CD4-positive, alpha-beta T cell treated with Interleukin-12 subunit alpha and Interleukin-12 subunit beta, for 1 hour (primary cell): ENCODE measurements at regions not wholly inside any gene's neighbourhood (a gene's known extent, or its start where the extent isn't known, plus 50 kb on each side); places are given as distances from the start of the nearest gene placed in this dataset.
"Not testable (repeated sequence)": the region's sequence is repeated elsewhere in the genome, so short reads cannot be mapped to it uniquely, and the experiment has no call there.

Experiments
- DNase-seq: peaks from one replicate; pipeline ENCODE4 v3.0.0-alpha.2; 2020

DNA sequence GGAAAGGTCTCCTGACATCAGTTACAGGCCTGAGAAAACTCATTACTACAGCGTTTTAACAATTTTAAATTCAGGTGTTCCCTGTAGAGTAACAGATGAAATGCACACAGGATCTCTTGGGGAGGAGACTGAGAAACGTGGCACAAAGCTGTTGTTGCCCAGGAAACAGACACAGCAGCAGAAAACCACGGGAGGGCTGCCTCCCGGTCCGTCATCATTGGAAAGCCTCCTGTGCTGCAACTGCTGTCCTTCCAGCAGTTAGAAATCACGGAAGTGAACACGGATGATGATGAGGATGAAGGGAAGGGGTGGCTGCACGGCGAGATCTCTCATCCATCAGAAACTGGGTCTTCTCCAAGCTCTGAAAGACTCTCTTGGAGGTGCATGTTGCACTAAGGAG, 94.6 kb upstream of the RNF32 start:
- no peak for DNase-seq

DNA sequence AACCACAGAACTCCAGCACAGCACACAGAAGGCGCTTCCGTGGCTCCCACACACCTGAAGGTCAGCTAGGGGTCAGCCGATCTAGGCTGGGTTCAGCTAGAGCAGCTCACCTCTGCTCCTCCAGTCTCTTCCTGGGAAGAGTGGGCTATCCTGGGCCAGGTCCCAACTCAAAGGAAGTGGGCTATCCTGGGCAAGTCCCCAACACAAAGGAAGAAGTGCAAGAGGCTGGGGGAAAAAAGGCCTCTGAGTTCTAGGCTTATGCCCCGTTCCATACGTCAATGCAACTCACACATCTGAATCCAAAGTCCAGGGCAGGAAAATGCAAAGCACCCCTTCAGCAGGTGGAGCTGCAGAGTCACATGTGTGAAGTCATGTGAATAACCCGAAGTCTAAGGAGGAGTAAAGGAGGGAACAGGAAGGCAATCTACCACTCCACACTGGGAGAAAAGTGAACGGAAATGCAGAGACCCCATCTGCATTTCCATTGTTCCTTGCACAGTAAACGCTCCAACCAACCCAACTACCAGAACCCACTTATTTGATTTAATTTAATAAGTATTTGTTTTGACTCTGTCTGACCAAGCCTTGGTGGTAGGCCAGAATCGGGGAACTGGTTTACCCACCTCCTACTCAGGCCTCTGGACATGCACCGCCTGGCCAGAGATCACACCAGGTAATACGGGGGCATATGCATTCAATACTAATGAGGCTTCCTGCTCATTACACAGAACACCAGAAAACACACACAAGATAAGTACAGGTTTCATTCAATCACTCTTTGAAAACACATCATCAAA, 95.5 kb upstream of the RNF32 start:
- no peak for DNase-seq

DNA sequence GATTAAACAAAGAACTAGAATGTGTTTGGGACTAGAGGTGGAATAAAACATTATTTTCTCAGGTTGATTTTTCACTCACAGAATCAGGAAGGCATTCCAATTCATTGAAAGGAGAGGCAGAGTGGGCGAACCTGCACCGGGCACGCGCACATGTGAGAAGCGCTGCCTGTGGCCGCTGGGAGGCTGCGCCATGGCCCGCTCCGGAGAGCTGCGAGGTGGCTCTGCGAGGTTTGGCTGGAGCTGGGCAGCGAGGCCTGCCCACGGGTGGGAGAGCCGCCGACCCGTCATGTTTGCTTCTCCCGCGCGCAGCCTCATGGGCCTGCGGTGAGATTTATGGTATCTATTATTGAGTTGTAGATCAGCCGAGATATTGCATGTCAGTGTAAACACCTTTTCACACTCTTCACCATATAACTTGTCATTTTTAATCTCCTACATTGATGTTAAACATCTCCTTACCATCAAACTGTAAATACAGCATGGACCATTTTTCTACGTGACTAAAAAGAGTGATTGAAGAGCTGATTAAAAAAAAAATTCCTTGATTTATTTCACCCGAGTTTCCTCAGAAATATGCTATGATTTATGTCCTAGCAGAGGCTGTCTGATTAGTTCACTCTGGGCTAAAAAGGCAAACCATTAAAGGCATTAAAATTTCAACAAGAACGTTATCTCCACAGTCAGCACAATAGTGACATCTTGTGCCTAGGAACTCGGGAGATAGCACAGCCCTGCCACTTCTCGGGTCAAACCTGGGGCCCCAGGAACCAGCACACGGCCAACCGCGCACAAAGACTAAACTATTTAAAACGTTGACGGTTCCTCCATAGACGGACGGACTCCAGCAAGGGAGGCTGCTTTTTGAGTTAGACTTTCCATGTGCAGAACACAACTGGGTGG, 96.6 kb upstream of the RNF32 start:
- no peak for DNase-seq

DNA sequence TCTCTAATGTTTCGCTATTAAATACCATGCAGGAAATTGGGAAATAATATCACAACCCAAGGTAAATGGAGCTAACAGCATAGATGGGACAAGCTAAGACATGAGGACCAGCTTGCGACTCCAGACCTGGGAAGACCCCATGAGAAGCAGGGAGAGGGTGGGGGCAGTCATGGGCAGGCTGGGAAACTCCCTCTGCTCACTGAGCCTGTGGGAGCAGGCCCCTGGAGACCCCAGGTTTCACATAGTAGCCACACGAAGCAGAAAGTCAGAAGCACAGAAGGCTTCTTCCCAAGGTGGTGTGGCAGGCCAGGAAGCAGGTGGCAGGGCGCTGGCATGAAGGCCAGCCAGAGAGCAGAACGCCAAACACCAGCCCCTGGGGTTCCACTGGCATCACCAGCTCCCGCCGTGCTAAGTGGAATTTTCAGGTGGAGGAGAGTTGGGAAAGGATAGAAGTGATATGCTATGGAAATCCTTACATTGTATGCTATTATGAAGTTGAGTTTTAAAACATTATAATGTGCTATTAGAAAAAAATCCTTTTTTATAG, 99.9 kb upstream of the RNF32 start:
- no peak for DNase-seq

DNA sequence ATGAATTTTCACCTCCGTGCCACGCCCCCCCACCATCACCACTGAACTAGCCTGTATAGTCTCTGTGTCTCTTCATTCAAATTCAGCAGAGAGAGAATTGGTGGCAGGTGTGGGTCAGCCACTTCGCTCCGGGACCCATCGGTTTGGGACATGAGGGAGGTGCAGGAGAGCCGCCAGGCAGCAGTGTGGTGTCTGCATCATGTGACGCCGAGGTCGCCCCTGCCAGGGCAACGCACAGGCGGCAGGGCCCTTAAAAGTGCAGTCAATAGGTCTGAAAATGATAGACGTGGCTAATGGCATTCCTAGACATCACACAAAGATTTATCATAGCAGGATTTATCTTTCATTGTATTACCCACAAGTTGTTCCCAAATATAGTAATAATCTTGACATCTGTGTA, 100.6 kb upstream of the RNF32 start:
- no peak for DNase-seq

DNA sequence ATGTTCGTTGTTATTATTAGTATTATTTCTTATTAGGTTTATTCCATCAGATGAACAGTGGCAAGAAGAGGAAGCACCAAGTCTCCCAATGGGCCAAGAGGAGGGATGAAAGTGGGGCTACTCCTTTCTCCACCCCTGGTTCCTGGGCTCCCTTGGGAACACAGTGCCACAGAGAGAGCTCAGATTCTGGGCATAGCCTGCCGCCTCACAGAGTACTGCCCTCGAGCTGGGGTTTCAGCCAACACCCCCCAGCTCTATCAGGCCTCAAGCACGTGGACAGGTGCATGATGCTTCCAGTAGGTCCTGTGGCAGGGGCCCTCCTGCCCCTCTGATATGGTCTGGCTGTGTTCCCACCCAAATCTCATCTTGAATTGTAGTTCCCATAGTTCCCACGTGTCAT, 103.6 kb upstream of the RNF32 start:
- no peak for DNase-seq

DNA sequence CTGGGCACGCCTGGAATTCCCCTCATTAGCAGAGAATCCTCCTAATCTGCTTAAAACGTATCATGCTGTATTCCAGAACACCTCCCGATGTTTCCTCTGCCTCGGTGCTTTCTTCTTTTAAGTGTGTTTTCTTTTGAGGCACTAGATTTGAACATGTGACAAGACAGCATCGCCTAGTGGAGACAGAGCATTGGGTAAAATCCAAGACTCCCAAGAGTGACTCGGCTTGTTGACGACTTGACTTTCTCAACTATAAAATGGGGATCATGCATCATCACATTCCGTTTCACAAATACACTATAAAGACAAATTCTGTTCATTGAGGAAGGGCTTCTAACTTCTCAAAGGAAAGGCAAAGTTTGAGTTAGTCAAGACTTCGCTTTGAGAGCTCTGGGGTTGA, 105.6 kb upstream of the RNF32 start:
- DNase-seq = no peak

DNA sequence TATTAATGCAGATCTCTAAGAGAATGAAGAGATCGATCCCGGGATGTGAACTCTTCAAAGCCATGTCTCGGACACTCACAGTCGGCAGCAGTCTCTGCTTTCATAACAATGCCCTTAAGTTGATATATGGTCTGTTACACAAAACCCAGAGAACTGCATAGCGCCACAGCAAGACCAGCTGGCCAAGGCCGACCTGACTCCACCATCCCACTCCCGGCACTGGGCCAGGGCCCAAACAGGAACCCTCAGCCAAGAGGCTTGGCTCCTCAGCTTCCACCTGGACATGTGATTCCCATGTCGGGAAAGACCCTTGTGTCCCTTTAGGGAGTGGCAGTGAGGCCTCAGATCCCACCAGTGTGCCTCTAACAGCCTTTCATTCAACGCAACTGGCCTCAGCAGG, 106.6 kb upstream of the RNF32 start:
- DNase-seq = no peak

DNA sequence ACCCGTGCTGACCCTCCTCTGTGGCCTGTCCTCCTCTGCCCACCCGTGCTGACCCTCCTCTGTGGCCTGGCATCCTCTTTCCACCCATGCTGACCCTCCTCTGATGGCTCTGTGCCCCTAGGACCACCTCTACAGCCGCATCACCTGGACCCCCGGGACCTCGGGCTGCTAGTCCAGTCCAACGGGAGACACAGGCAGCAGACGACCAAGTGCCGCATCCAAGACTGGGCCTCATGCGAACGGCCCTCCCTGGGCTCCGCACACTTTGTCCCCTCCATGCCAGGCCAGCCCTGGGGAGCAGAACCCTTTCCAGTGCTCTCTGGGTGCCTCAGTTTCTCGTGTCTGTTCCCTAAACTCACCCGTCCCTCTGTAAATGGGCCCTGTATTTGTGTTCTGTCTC, 107.2 kb upstream of the RNF32 start:
- no peak for DNase-seq

DNA sequence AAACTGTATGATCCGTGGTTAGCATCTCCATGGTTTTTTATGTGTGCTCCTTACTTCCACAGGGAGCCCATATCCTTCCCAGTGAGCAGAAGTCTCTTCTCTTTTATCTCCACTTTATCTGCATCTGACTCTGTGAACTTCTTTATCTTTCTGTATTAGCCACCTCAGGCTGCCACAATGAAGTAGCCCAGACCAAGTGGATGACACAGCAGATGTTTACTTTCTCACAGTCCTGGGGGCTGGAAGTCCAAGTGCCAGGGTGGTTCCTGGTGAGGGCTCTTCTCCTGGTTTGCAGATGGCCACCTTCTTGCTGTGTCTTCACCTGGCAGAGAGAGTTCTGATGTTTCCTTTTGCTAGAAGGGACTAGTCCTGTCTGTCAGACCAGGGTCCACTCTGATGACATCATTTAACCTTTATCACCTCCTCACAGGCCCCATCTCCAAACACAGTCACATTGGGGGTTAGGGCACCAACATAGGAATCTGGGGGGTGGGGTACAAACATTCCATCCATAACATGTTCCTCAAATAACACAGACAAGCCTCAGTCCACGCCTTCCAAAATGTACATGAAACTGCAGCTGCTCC, 108.5 kb upstream of the RNF32 start:
- no peak for DNase-seq

DNA sequence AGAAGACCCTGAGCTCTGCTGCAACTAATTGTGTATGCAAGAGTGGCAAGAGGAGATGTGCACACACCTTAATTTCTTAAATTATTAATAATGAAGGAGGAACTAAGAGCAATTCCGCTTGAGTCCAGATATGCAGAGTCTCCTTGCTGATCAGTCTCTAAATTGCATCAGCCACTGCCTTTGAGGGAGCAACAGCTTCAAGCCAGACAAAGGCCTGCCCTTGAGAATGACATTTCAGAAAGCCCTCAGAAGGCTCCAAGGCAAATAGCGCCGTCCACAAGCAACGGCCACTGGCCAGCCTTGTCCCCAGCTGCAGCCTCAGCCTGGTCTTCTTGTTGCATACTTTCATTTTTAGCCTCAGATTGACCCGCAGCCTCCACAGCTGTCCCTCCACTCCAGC, 110.6 kb upstream of the RNF32 start:
- no peak for DNase-seq

DNA sequence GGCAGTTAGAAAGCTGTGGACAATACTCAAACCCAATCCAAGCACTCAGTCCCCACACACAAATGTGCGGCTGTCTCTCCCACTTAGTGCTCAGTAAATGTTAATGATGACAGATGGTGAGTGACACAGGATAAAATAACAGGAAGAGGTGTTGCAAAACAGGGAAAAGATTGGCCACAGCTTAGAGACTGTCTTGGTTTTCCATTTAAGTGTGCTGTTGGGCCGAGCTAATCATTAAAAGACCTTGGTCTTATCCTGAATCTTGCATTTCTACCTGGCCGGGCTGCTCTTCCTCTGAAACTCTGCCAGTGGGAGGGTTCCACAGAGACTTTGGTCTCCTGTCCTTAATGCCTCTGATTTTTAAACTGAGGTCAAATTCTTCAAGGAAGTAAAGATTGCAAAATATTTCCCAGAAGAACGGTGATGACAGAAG, 113.1 kb upstream of the RNF32 start:
- DNase-seq = no peak

DNA sequence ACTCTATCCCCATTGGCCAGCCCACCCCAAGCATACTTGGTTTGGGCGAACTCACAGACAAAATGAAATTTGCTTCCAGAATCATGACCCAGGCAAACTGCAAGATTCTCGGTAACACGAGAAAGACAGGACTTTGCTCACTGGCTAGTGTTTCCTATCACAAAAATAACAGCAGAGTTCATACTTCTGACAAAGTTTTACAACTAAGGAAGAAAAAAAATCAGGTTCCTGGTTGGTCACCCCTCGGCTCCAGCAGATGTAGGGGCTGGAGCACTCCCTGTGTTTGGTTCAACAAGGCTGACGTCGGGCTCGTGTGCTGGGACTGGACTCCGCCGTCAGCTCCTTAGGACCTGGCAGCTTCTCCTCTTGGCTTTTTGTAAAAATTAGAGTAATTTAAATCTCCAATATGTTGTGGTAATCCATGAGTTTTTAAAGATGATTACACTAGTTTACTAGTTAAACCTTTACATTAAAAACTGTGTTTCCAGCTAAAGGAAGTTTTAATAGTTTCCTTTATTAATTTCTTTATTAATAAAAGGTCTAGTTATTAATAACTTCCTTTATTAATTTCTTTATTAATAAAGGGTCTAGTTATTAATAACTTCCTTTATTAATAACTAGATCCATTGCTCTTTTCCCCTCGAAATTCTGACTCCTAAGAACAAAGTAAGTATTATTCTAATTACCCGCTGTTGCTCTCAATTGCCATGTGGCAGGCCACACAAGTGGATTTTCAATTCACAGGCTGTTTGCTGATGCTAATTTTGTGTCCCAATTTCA, 115.6 kb upstream of the RNF32 start:
- no peak for DNase-seq

DNA sequence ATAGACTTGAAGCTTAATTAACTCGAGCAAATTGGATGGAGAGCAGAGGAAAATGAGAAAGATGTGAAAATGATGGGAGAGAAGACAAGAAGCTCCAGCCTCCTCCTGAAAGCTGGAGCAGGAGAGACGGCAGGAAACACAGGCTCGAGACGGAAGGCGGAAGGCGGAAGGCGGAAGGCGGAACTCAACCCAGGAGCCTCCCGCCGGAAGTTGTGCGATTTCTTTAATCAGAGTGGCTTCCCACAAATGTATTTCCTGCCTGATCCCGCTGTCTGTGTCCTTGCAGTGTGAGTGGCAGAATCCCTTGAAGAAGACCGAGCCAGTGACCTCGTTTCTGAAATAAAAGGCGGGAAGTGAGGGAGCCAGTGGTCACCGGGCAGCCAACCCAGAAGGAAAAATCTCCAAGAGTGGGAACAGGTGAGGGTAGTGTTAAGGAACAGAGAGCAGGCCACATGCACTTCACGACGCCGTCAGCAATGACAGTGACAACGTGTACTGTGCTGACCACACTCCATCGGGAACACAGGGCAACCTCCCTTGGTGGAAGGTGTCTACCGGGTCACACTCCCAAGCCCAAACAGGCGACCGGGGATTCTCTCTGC, 117.0 kb upstream of the RNF32 start:
- DNase-seq = no peak

DNA sequence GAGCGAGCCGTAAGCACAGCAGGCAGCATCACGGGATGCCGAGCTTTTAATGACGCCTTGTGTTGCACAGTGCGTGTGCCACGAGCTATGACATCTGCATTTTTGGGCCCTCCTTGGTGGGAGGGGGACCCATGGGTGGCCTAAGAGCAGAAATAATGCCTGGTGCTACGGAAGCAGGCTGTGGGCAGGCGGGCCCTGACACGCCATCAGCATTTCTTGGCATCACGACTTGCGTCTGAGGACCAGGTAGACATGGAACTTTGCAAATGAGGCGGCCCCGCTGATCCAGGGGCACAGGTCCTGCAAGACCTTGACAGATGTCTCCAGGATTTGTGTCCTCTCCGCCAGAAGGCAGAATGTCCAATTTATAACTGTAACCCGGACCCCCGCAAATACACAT, 117.8 kb upstream of the RNF32 start:
- DNase-seq = no peak

DNA sequence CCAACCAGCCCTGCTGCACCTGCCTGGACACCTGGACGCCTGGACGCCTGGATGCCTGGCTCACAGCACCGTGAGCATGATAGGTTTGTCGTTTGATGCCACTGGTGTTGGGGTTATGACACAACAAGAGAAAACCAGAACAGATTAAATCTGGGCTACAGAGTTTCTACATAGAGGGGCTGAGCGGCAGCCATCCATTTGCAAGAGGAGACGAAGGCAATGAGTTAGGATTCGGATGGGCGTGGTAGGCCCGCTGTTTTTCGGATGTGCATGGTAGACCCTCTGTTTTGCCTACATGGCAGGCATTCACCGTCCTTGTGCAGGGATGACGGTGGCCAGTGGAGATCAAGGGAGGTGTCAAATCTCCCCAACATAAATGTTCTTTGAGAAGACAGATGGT, 121.5 kb upstream of the RNF32 start:
- no peak for DNase-seq

DNA sequence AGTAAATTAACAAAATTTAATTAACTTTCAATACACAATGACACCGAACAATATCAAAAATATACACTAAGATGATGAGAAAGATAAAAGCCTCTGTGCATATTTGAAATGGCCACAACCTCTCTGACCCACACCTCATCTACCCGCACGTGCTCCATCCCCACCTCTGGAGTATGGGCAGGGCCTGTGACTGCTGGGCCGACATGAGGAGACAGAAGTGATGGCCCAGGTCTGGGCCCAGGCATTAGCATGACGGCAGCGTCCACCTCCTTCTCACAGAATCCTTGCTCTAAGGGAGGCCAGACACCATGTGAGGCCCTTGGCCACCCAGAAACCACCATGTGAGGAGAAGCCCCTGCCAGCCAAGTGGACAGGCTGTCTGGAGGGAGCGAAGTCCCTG, 122.1 kb upstream of the RNF32 start:
- no peak for DNase-seq

DNA sequence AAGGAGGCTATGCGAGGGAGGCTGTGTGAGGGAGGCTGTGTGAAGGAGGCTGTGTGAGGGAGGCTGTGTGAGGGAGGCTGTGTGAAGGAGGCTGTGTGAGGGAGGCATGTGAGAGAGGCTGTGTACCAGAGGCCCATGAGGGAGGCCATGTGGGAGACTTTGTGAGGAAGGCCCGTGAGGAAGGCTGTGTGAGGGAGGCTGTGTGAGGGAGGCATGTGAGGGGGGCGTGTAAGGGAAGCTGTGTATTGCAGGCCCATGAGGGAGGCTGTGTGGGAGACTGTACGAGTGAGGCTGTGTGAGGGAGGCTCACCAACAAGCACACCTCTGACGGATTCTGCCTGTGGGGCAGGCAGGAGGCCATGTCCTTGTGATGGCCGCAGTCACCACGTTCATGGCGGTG, 122.7 kb upstream of the RNF32 start:
- DNase-seq = not testable (repeated sequence)

DNA sequence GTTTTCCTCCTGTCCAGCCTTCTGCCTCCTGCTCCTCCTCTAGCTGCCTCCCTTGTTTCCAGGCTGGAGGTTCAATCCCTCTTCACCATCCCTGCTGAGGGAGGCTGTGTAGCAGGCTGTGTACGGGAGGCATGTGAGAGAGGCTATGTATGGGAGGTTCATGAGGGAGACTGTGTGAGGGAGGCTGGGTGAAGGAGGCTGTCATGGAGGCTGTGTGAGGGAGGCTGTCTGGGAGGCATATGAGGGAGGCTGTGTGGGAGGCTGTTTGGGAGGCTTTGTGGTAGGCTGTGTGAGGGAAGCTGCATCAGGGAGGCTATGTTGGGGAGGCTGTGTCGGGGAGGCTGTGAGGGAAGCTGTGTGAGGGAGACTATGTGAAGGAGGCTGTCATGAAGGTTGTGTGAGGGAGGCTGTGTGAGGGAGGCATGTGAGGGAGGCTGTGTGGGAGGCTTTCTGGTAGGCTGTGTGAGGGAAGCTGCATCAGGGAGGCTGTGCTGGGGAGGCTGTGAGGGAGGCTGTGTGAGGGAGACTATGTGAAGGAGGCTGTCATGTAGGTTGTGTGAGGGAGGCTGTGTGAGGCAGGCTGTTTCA, 123.7 kb upstream of the RNF32 start:
- DNase-seq = no peak

DNA sequence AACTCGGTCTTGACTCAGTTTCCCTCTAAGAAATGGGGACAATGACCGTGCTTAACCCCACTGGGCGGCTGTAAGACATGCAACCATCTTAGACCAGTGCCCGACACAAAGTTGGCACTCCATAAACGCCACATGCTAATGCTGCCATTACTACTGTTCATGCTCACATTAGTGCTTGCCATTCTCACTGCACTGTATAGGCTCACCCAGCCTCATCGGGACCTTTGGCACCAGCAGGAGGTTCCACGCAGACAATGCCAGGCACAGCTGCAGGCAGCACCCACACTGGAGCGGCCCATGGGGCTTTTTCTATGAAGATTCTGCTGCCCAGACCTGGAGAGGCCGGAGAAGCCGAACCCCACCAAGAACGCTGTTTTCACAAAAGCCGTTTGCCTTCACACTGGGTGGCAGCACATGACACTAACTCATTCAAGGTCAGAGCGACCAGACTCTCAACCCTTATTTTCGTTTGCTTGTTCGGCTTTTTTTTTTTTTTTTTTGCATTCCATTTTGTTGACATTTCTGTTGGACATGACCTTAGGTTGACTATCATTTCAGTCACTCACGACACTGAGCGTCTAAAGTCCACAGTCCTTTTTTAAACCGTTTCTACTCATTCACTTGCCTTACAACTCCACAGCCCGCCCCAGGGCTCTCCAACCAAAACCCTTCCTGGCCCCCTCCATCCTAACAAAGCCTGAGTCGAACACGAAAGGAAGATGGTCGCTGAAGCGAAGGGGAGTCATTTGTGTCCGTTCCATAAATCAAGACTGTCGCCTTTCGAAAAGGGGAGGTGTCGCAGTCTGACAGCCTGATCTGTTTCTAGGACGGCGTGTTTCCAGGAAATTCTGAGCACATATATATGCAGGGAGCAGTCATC, 124.4 kb upstream of the RNF32 start:
- DNase-seq = no peak

DNA sequence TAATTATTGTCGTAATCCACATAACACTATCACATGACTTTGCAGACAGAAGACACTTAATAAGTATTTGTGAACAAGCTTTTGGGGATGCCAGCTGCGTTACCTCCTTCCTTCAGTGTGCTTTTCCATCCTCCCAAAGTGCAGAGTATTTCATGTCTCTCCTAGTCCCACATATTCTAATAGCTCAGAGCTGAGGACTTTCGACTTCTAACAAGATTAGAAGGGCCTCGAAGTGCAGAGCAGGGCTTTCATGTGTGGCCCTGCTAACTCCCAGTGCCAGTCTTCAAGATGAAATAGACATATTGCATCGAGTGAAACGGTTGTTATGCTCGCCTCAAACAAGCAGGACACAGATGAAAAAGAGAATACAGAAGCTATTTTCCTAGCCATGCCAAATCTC, 125.7 kb upstream of the RNF32 start:
- DNase-seq = no peak
